NCI-H187 (cell line): ENCODE measurements at regions not wholly inside any gene's neighbourhood (a gene's known extent, or its start where the extent isn't known, plus 50 kb on each side); places are given as distances from the start of the nearest gene placed in this dataset.
"Not testable (repeated sequence)": the region's sequence is repeated elsewhere in the genome, so short reads cannot be mapped to it uniquely, and the experiment has no call there.

Experiments used
- DNase-seq, 2 experiments: peaks; one replicate each; lab custom pipeline; 2025; lab: John Stamatoyannopoulos, UW

GRCh38 chr13:111621164-111621563 lies 300.7 kb downstream of the TEX29 start:
- no peak for DNase-seq

GRCh38 chr13:111622051-111622531 lies 301.6 kb downstream of the TEX29 start:
- no peak for DNase-seq

- no peak for DNase-seq
These were observed 302.8 kb downstream of the TEX29 start for GRCh38 chr13:111623208-111623607.

GRCh38 chr13:111623743-111624505 lies 303.5 kb downstream of the TEX29 start:
- DNase-seq = no peak

GRCh38 chr13:111625526-111626315 lies 305.3 kb downstream of the TEX29 start:
- no peak for DNase-seq

GRCh38 chr13:111626371-111627305 lies 306.2 kb downstream of the TEX29 start:
- no peak for DNase-seq

- DNase-seq = no peak
These were observed 307.2 kb downstream of the TEX29 start for GRCh38 chr13:111627596-111627995.

GRCh38 chr13:111629016-111629415 lies 308.6 kb downstream of the TEX29 start:
- no peak for DNase-seq

GRCh38 chr13:111629457-111629856 lies 309.0 kb downstream of the TEX29 start:
- DNase-seq = no peak

- DNase-seq = peak in 1 of 2 experiments; percentile 60
These were observed 309.5 kb downstream of the TEX29 start for GRCh38 chr13:111629926-111630325.

- DNase-seq = peak in 1 of 2 experiments; percentile 28
These were observed 310.0 kb downstream of the TEX29 start for GRCh38 chr13:111630406-111630805.

GRCh38 chr13:111631271-111631670 lies 310.8 kb downstream of the TEX29 start:
- not testable (repeated sequence) for DNase-seq

- DNase-seq = peak; percentile 24 to 27
These were observed 312.5 kb downstream of the TEX29 start for GRCh38 chr13:111632906-111633305.

- DNase-seq = no peak
These were observed 313.0 kb downstream of the TEX29 start for GRCh38 chr13:111633401-111633800.

GRCh38 chr13:111634410-111634809 lies 314.0 kb downstream of the TEX29 start:
- no peak for DNase-seq

GRCh38 chr13:111636271-111636670 lies 315.8 kb downstream of the TEX29 start:
- no peak for DNase-seq

- DNase-seq = no peak
These were observed 316.4 kb downstream of the TEX29 start for GRCh38 chr13:111636804-111637203.

- DNase-seq = no peak
These were observed 316.9 kb downstream of the TEX29 start for GRCh38 chr13:111637365-111637764.

GRCh38 chr13:111638233-111638632 lies 317.8 kb downstream of the TEX29 start:
- no peak for DNase-seq

GRCh38 chr13:111639196-111639705 lies 318.8 kb downstream of the TEX29 start:
- no peak for DNase-seq

GRCh38 chr13:111640006-111640405 lies 319.6 kb downstream of the TEX29 start:
- DNase-seq = peak; percentile 58 to 69

GRCh38 chr13:111640476-111640875 lies 320.0 kb downstream of the TEX29 start:
- no peak for DNase-seq
